ENCODE measurements at regions not wholly inside any gene's neighbourhood (a gene's known extent, or its start where the extent isn't known, plus 50 kb on each side); places are given as distances from the start of the nearest gene placed in this dataset.

GRCh38 chr13:102947745-102948405 lies 102.0 kb downstream of the ERCC5 start:
- Histone ChIP-seq H3K36me3 (replicated peaks; ENCODE audit: insufficient read depth, low read depth) (no peaks in the 10 kb centered on the region), H3K4me3 (no peak overlapping the region), H4K20me1 (ENCODE audit: insufficient read depth, poor library complexity, severe bottlenecking) (no peaks in the 10 kb centered on the region), H3K4me2 (peak overlapping the region; percentile 41), H3K79me2 (no peaks in the 10 kb centered on the region), H3K9me2 (replicated peaks; ENCODE audit: insufficient read depth) (no peaks in the 10 kb centered on the region), H2AFZ (no peak overlapping the region), H3K4me1 (ENCODE audit: insufficient read depth) (peaks cover 6% of the 10 kb centered on the region), H3K9me3 (ENCODE audit: low read depth) (no peaks in the 10 kb centered on the region), H3K27me3 (no peaks in the 10 kb centered on the region), H3K27ac (no peak overlapping the region)
- DNase-seq (ENCODE audit: low spot score) = peak; percentile 38
- TF ChIP-seq, protein P1, sequence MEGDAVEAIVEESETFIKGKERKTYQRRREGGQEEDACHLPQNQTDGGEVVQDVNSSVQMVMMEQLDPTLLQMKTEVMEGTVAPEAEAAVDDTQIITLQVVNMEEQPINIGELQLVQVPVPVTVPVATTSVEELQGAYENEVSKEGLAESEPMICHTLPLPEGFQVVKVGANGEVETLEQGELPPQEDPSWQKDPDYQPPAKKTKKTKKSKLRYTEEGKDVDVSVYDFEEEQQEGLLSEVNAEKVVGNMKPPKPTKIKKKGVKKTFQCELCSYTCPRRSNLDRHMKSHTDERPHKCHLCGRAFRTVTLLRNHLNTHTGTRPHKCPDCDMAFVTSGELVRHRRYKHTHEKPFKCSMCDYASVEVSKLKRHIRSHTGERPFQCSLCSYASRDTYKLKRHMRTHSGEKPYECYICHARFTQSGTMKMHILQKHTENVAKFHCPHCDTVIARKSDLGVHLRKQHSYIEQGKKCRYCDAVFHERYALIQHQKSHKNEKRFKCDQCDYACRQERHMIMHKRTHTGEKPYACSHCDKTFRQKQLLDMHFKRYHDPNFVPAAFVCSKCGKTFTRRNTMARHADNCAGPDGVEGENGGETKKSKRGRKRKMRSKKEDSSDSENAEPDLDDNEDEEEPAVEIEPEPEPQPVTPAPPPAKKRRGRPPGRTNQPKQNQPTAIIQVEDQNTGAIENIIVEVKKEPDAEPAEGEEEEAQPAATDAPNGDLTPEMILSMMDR (IDR thresholded peaks at IDR 0.05; ENCODE audit: poor library complexity) = peak; percentile 22
- TF ChIP-seq EZH2 (IDR thresholded peaks at IDR 0.05; ENCODE audit: borderline replicate concordance) = no peak
- WGBS (ENCODE audit: low lambda C conversion rate, missing lambda C conversion rate) = 53% methylated on average over 8 of the region's 8 CpGs

DNA sequence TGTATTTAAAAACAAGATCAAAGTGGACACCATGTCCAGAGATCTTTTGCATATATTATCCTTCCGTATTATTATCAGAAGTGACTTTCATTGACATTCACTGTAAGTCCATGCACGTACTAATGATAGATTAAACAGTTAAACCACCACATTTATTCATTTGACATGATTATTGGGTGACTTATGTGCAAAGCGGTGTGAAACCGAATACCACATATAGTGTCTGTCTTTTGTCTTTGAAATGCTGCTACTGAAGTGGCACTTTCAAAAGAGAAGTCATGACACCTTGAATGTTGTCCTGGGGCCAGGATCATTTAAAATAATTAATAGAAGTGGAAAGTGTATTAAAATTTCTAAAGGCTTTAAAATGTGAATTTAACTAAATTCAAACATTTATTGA lies 100.1 kb downstream of the ERCC5 start:
- H3K4me1 ChIP-seq (ENCODE audit: insufficient read depth) = peaks cover 6% of the 10 kb centered on the region
- no peak for TF ChIP-seq EZH2 (IDR thresholded peaks at IDR 0.05; ENCODE audit: borderline replicate concordance)
- no peak for TF ChIP-seq EZH2phosphoT487 (IDR thresholded peaks at IDR 0.05; ENCODE audit: low read depth, severe bottlenecking, unreplicated experiment)
- TF ChIP-seq, protein P1 (IDR thresholded peaks at IDR 0.05; ENCODE audit: poor library complexity) = no peak
- no peak overlapping the region for H3K4me3 ChIP-seq
- no peak overlapping the region for H2AFZ ChIP-seq
- 81% methylated on average over 4 of the region's 4 CpGs for WGBS (ENCODE audit: low lambda C conversion rate, missing lambda C conversion rate)
- no peaks in the 10 kb centered on the region for H3K79me2 ChIP-seq
- H3K9me3 ChIP-seq (ENCODE audit: low read depth) = no peaks in the 10 kb centered on the region
- peak overlapping the region; percentile 21 for H3K4me2 ChIP-seq
- no peaks in the 10 kb centered on the region for H3K36me3 ChIP-seq (replicated peaks; ENCODE audit: insufficient read depth, low read depth)
- H4K20me1 ChIP-seq (ENCODE audit: insufficient read depth, poor library complexity, severe bottlenecking) = no peaks in the 10 kb centered on the region
- no peaks in the 10 kb centered on the region for H3K27me3 ChIP-seq
- no peaks in the 10 kb centered on the region for H3K9me2 ChIP-seq (replicated peaks; ENCODE audit: insufficient read depth)
- peak overlapping the region; percentile 23 for H3K27ac ChIP-seq
- no peak for DNase-seq (ENCODE audit: low spot score)

GRCh38 chr13:102945324-102945815 lies 99.5 kb downstream of the ERCC5 start:
- H3K4me1 ChIP-seq (ENCODE audit: insufficient read depth) = peaks cover 6% of the 10 kb centered on the region
- no peaks in the 10 kb centered on the region for H3K27me3 ChIP-seq
- DNase-seq (ENCODE audit: low spot score) = no peak
- no peaks in the 10 kb centered on the region for H3K36me3 ChIP-seq (replicated peaks; ENCODE audit: insufficient read depth, low read depth)
- H2AFZ ChIP-seq = no peak overlapping the region
- WGBS (ENCODE audit: low lambda C conversion rate, missing lambda C conversion rate) = 55% methylated on average over 7 of the region's 7 CpGs
- no peaks in the 10 kb centered on the region for H3K79me2 ChIP-seq
- TF ChIP-seq, protein P1 (IDR thresholded peaks at IDR 0.05; ENCODE audit: poor library complexity) = no peak
- TF ChIP-seq EZH2 (IDR thresholded peaks at IDR 0.05; ENCODE audit: borderline replicate concordance) (no peak), EZH2phosphoT487 (IDR thresholded peaks at IDR 0.05; ENCODE audit: low read depth, severe bottlenecking, unreplicated experiment) (no peak)
- H3K4me2 ChIP-seq = peak overlapping the region; percentile 21
- no peaks in the 10 kb centered on the region for H4K20me1 ChIP-seq (ENCODE audit: insufficient read depth, poor library complexity, severe bottlenecking)
- no peaks in the 10 kb centered on the region for H3K9me2 ChIP-seq (replicated peaks; ENCODE audit: insufficient read depth)
- no peak overlapping the region for H3K4me3 ChIP-seq
- peak overlapping the region; percentile 23 for H3K27ac ChIP-seq
- no peaks in the 10 kb centered on the region for H3K9me3 ChIP-seq (ENCODE audit: low read depth)

Measured in hepatocyte (in vitro differentiated cells).